ENCODE measurements at regions not wholly inside any gene's neighbourhood (a gene's known extent, or its start where the extent isn't known, plus 50 kb on each side); places are given as distances from the start of the nearest gene placed in this dataset.

DNA sequence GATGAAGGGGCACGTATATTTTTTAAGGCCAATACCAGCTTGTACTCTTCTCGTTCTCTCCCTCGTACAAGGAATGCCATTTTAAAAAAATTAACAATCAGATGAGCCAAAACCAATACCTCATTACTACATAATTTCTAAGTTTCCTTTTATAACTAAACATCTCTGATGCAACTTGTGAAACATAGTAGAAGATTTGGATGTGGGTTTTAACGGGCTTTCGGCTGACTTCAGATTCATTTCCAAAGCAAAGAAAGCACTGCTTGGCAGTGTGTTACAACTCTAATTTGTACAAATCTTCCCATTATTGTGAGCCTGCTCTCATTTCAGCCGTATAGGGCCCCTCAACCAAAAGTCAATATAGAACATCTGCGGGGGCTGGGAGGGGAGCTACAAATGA lies 99.1 kb upstream of the TMCC3 start:
- TF ChIP-seq POLR2A (IDR thresholded peaks at IDR 0.05) (no peak), EP300 (IDR thresholded peaks at IDR 0.05) (no peak)
- TF ChIP-seq, protein P1, sequence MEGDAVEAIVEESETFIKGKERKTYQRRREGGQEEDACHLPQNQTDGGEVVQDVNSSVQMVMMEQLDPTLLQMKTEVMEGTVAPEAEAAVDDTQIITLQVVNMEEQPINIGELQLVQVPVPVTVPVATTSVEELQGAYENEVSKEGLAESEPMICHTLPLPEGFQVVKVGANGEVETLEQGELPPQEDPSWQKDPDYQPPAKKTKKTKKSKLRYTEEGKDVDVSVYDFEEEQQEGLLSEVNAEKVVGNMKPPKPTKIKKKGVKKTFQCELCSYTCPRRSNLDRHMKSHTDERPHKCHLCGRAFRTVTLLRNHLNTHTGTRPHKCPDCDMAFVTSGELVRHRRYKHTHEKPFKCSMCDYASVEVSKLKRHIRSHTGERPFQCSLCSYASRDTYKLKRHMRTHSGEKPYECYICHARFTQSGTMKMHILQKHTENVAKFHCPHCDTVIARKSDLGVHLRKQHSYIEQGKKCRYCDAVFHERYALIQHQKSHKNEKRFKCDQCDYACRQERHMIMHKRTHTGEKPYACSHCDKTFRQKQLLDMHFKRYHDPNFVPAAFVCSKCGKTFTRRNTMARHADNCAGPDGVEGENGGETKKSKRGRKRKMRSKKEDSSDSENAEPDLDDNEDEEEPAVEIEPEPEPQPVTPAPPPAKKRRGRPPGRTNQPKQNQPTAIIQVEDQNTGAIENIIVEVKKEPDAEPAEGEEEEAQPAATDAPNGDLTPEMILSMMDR (IDR thresholded peaks at IDR 0.05) = no peak

Data from suprapubic skin (tissue), 3 donors.